GM23248 (cell line): ENCODE measurements at regions not wholly inside any gene's neighbourhood (a gene's known extent, or its start where the extent isn't known, plus 50 kb on each side); places are given as distances from the start of the nearest gene placed in this dataset.

ENCODE experiments used
- EZH2 ChIP-seq: fragments of 200-600 bp; sonication (generic); IDR thresholded peaks from 2 replicates; pipeline ENCODE4 v1.6.1; 2018; ENCODE audit warnings: antibody characterized with exemption, mild to moderate bottlenecking; ENCODE audit not compliant: insufficient read depth, poor library complexity, severe bottlenecking
- EZH2phosphoT487 ChIP-seq: fragments of 200-600 bp; sonication (generic); IDR thresholded peaks from 2 replicates; pipeline ENCODE4 v1.6.1; 2018; ENCODE audit warnings: antibody characterized with exemption, moderate library complexity, mild to moderate bottlenecking, low read depth; ENCODE audit not compliant: insufficient read depth

DNA sequence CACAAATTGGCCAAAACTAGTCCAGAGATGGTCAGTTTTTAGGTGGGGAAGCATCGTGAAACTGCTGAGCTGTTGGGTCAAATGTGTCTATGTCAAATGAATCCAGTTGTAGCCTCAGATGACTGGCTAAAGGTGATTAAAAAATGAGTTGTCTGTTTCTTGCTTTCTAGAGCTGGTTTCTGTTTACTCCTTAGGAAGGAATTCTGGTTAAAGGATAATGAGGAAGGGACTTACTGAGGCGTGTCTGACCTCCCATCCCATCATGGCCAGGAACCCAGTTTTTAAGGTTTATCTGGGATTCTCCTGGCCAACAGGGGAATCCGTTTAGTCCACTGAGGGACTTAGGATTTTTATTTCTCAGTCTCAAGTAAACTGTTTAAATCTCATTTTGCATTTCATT, 256.5 kb downstream of the UQCRFS1 start:
- TF ChIP-seq EZH2phosphoT487 (no peak), EZH2 (no peak)
